HepG2 (cell line): ENCODE measurements at regions not wholly inside any gene's neighbourhood (a gene's known extent, or its start where the extent isn't known, plus 50 kb on each side); places are given as distances from the start of the nearest gene placed in this dataset.

Source experiments
- ATAC-seq: fragments of 200-7000 bp; cut with Tn5 transposase; 3 replicates; pipeline ENCODE4 v1.9.1; 2020; ENCODE audit warnings: mild to moderate bottlenecking, moderate library complexity
- BruUV-seq: library from RNA; stranded (reverse); fragments of 400-500 nt; replicated peaks from 2 replicates; lab custom pipeline; 2021; lab: Mats Ljungman, UMichigan
- CTCF ChIA-PET: fragments of 300-600 bp; formaldehyde crosslinking; extraction: SDS; loops from one replicate; lab custom pipeline; 2021; ENCODE audit warnings: low total read pairs, inconsistent platforms, low intra/inter-chr PET ratio; lab: Yijun Ruan, JAX
- POLR2A ChIA-PET: fragments of 350-600 bp; sonication (Branson Sonifier 250); formaldehyde crosslinking; loops from one replicate; lab custom pipeline; 2020; ENCODE audit warnings: antibody characterized with exemption, inconsistent platforms; lab: Yijun Ruan, JAX
- DNase-seq: peaks from one replicate; pipeline ENCODE4 v3.0.0-alpha.2; 2015; ENCODE audit warnings: low spot score
- FAIRE-seq: peaks from 3 replicates; lab custom pipeline; 2011; peaks lifted over from hg19 to GRCh38; lab: Jason Lieb, UNC
- H2AFZ ChIP-seq: one replicate; pipeline ENCODE4 v1.6.1; 2011; ENCODE audit warnings: low read length, inconsistent platforms
- H3K27ac ChIP-seq: fragments of 300-600 bp; 3 replicates; pipeline ENCODE4 v1.8.0; 2011; ENCODE audit warnings: mixed run types, mild to moderate bottlenecking, mixed read lengths, low read length, inconsistent platforms; ENCODE audit not compliant: insufficient read depth; ENCODE audit errors: extremely low read length
- H3K27me3 ChIP-seq, 2 experiments: fragments of 200-600 bp in 1 of 2; 2 replicates in 1 of 2; 3 replicates in 1 of 2; pipeline versions ENCODE4 v1.6.0 to v1.8.0; 2011; ENCODE audit warnings: low read length in 2 of 2, mild to moderate bottlenecking in 2 of 2, moderate library complexity in 2 of 2, inconsistent platforms in 1 of 2; ENCODE audit not compliant: insufficient read depth in 2 of 2, control insufficient read depth in 1 of 2
- H3K36me3 ChIP-seq, 2 experiments: fragments of 200-600 bp in 1 of 2; replicated peaks in 1 of 2; 2 replicates in 1 of 2; 3 replicates in 1 of 2; pipeline versions ENCODE4 v1.5.1 to v1.8.0; 2011; ENCODE audit warnings: low read length in 2 of 2, inconsistent platforms in 1 of 2; ENCODE audit not compliant: insufficient read depth in 2 of 2, control insufficient read depth in 1 of 2
- H3K4me1 ChIP-seq: 2 replicates; pipeline ENCODE4 v1.5.1; 2012; ENCODE audit warnings: low read length, inconsistent platforms; ENCODE audit not compliant: insufficient read depth
- H3K4me2 ChIP-seq: 2 replicates; pipeline ENCODE4 v1.6.0; 2011; ENCODE audit warnings: low read depth, low read length, inconsistent platforms
- H3K4me3 ChIP-seq, 3 experiments: fragments of 200-600 bp in 1 of 3; sonication (generic), shearing (Covaris generic) in 1 of 3; replicated peaks in 1 of 3; 2 replicates each; pipeline ENCODE4 v1.5.1; 2011 to 2016; ENCODE audit warnings: low read length in 3 of 3, inconsistent platforms in 2 of 3, low read depth in 2 of 3, mild to moderate bottlenecking in 2 of 3, control low read depth in 1 of 3, mixed read lengths in 1 of 3; ENCODE audit not compliant: insufficient read depth in 1 of 3
- H3K79me2 ChIP-seq: one replicate; pipeline ENCODE4 v1.6.1; 2011; ENCODE audit warnings: low read length, inconsistent platforms; ENCODE audit not compliant: insufficient read depth
- H3K9ac ChIP-seq: 2 replicates; pipeline ENCODE4 v1.6.0; 2011; ENCODE audit warnings: mild to moderate bottlenecking, low read depth, low read length, inconsistent platforms; ENCODE audit not compliant: insufficient read depth
- H3K9me3 ChIP-seq: 2 replicates; pipeline ENCODE4 v1.5.1; 2012; ENCODE audit warnings: mild to moderate bottlenecking, low read length
- H4K20me1 ChIP-seq: 2 replicates; pipeline ENCODE4 v1.6.0; 2011; ENCODE audit warnings: inconsistent platforms, mild to moderate bottlenecking, low read length, moderate library complexity; ENCODE audit not compliant: insufficient read depth
- ARNTL ChIP-seq: sonication (generic); formaldehyde crosslinking; IDR thresholded peaks from 2 replicates; pipeline ENCODE4 v1.4.0; 2020; ENCODE audit warnings: mild to moderate bottlenecking, missing genetic modification reagents
- BCL6 ChIP-seq: IDR thresholded peaks from 2 replicates; pipeline ENCODE4 v1.6.1; 2016; ENCODE audit warnings: missing genetic modification reagents, missing compliant biosample characterization
- CEBPG ChIP-seq: IDR thresholded peaks from 2 replicates; pipeline ENCODE4 v1.6.1; 2016
- CTCF ChIP-seq: sonication (generic); formaldehyde crosslinking; IDR thresholded peaks from 2 replicates; pipeline ENCODE4 v1.5.0; 2020; ENCODE audit warnings: mild to moderate bottlenecking, missing genetic modification reagents, moderate library complexity
- FOXK1 ChIP-seq: sonication (generic); formaldehyde crosslinking; IDR thresholded peaks from 2 replicates; pipeline ENCODE4 v1.4.0; 2020; ENCODE audit warnings: low read depth, missing genetic modification reagents, borderline replicate concordance
- GPBP1L1 ChIP-seq: sonication (generic); formaldehyde crosslinking; IDR thresholded peaks from 2 replicates; pipeline ENCODE4 v1.5.0; 2020; ENCODE audit warnings: mild to moderate bottlenecking, missing genetic modification reagents
- KDM4B ChIP-seq: sonication (generic); formaldehyde crosslinking; IDR thresholded peaks from 2 replicates; pipeline ENCODE4 v1.4.0; 2020; ENCODE audit warnings: missing genetic modification reagents
- SCMH1 ChIP-seq: sonication (generic); formaldehyde crosslinking; IDR thresholded peaks from 2 replicates; pipeline ENCODE4 v1.9.0; 2021; ENCODE audit warnings: missing genetic modification reagents, mild to moderate bottlenecking, borderline replicate concordance
- THRA ChIP-seq: sonication (generic); formaldehyde crosslinking; IDR thresholded peaks from 2 replicates; pipeline ENCODE4 v1.4.0; 2020; ENCODE audit warnings: missing genetic modification reagents, borderline replicate concordance
- ZBTB46 ChIP-seq: sonication (generic); formaldehyde crosslinking; IDR thresholded peaks from 2 replicates; pipeline ENCODE4 v1.4.0; 2020; ENCODE audit warnings: mild to moderate bottlenecking, missing genetic modification reagents, borderline replicate concordance
- ZMAT3 ChIP-seq: sonication (generic); formaldehyde crosslinking; conservative IDR thresholded peaks from 2 replicates; pipeline ENCODE4 v1.7.0; 2021; ENCODE audit warnings: missing genetic modification reagents
- ZMAT5 ChIP-seq: sonication (generic); formaldehyde crosslinking; IDR thresholded peaks from 2 replicates; pipeline ENCODE4 v1.5.0; 2020; ENCODE audit warnings: mild to moderate bottlenecking, low read depth, missing genetic modification reagents, borderline replicate concordance
- ZNF256 ChIP-seq: sonication (generic); formaldehyde crosslinking; conservative IDR thresholded peaks from 2 replicates; pipeline ENCODE4 v1.4.0; 2020; ENCODE audit warnings: missing genetic modification reagents
- ZNF451 ChIP-seq: sonication (generic); formaldehyde crosslinking; IDR thresholded peaks from 2 replicates; pipeline ENCODE4 v1.5.0; 2020; ENCODE audit warnings: mild to moderate bottlenecking, missing genetic modification reagents
- ZNF550 ChIP-seq: sonication (generic); formaldehyde crosslinking; IDR thresholded peaks from 2 replicates; pipeline ENCODE4 v1.4.0; 2020; ENCODE audit warnings: mild to moderate bottlenecking, missing genetic modification reagents, borderline replicate concordance
- ZNF562 ChIP-seq: sonication (generic); formaldehyde crosslinking; IDR thresholded peaks from 2 replicates; pipeline ENCODE4 v1.8.0; 2022; ENCODE audit warnings: missing genetic modification reagents, borderline replicate concordance
- ZNF850 ChIP-seq: sonication (generic); formaldehyde crosslinking; conservative IDR thresholded peaks from 2 replicates; pipeline ENCODE4 v1.9.0; 2021; ENCODE audit warnings: mild to moderate bottlenecking, missing genetic modification reagents
- WGBS: methylation state at CpG from one replicate; pipeline ENCODE4 v1.1.6; 2017; ENCODE audit warnings: low lambda C conversion rate; 5-methylcytosine and 5-hydroxymethylcytosine counted together
- in situ Hi-C: cut with HindIII; loops from 2 replicates; pipeline ENCODE4 v1.10.0; 2017; ENCODE audit warnings: low pct_unique_long_range_greater_than_20kb; ENCODE audit not compliant: extremely low pct_ligation_motif_present
- intact Hi-C: fragments of 100-400 bp; cut with micrococcal nuclease; formaldehyde crosslinking; loops from one replicate; pipeline ENCODE4 v1.10.0; 2022; ENCODE audit not compliant: unreplicated experiment

- POLR2A ChIA-PET = no interaction called here
- ATAC-seq (no peak), DNase-seq (no peak), FAIRE-seq (no peak)
- Histone ChIP-seq H3K4me1 (peaks cover 21% of the 10 kb centered on the region), H3K27ac (no peak overlapping the region), H3K79me2 (no peaks in the 10 kb centered on the region), H2AFZ (no peak overlapping the region), H4K20me1 (no peaks in the 10 kb centered on the region), H3K4me2 (no peak overlapping the region), H3K27me3 (0 out of 5 replicates have a peak, but pooled peaks cover 0 to 6% of the 10 kb centered on the region in 2 experiments), H3K9me3 (peaks cover 31% of the 10 kb centered on the region), H3K36me3 (no peaks in the 10 kb centered on the region), H3K4me3 (no peak overlapping the region), H3K9ac (no peak overlapping the region)
- no peak for TF ChIP-seq ZMAT5 (CRISPR knock-in tag)
- TF ChIP-seq ZNF256 = no peak
- no peak for TF ChIP-seq ZBTB46
- TF ChIP-seq ZNF451 (CRISPR knock-in tag) = no peak
- no peak for TF ChIP-seq BCL6 (CRISPR knock-in tag)
- no peak for TF ChIP-seq ZMAT3 (CRISPR knock-in tag)
- no peak for TF ChIP-seq CEBPG
- TF ChIP-seq THRA (CRISPR knock-in tag) = no peak
- no peak for TF ChIP-seq ARNTL (CRISPR knock-in tag)
- no peak for TF ChIP-seq SCMH1 (CRISPR knock-in tag)
- no peak for TF ChIP-seq ZNF562 (CRISPR knock-in tag)
- TF ChIP-seq ZNF850 (CRISPR knock-in tag) = no peak
- TF ChIP-seq GPBP1L1 (CRISPR knock-in tag) = no peak
- no peak for TF ChIP-seq FOXK1
- no peak for TF ChIP-seq CTCF (CRISPR knock-in tag)
- TF ChIP-seq KDM4B (CRISPR knock-in tag) = no peak
- no peak for TF ChIP-seq ZNF550 (CRISPR knock-in tag)
- 29% methylated on average over 8 of the region's 8 CpGs for WGBS
- CTCF ChIA-PET = no interaction called here
- no TSS peak for BruUV-seq
- in situ Hi-C loops (no loop called here), intact Hi-C loops (no loop called here)
These were observed 135.9 kb downstream of the TMEM30B start for GRCh38 chr14:61145034-61145902.
